H9 (cell line): ENCODE measurements at regions not wholly inside any gene's neighbourhood (a gene's known extent, or its start where the extent isn't known, plus 50 kb on each side); places are given as distances from the start of the nearest gene placed in this dataset.

Experiments used
- DNase-seq: peaks from one replicate; pipeline ENCODE4 v3.0.0-alpha.2; 2017
- H2AFZ ChIP-seq: one replicate; pipeline ENCODE4 v1.6.1; 2013; ENCODE audit warnings: mild to moderate bottlenecking, low read length, control low read depth, moderate library complexity
- H2AK5ac ChIP-seq: 2 replicates; pipeline ENCODE4 v1.6.1; 2013; ENCODE audit warnings: low read length, control low read depth, mixed read lengths; ENCODE audit not compliant: insufficient read length
- H2BK120ac ChIP-seq: one replicate; pipeline ENCODE4 v1.6.1; 2013; ENCODE audit warnings: low read depth, mild to moderate bottlenecking, low read length, control low read depth, inconsistent platforms; ENCODE audit not compliant: poor library complexity, severe bottlenecking
- H2BK12ac ChIP-seq: 2 replicates; pipeline ENCODE4 v1.6.1; 2013; ENCODE audit warnings: low read length, control low read depth, mixed read lengths, low read depth; ENCODE audit not compliant: insufficient read length
- H2BK15ac ChIP-seq: 2 replicates; pipeline ENCODE4 v1.6.1; 2013; ENCODE audit warnings: low read depth, low read length, control low read depth
- H2BK20ac ChIP-seq: one replicate; pipeline ENCODE4 v1.6.1; 2013; ENCODE audit warnings: low read depth, mild to moderate bottlenecking, low read length, control low read depth, inconsistent platforms; ENCODE audit not compliant: poor library complexity, severe bottlenecking
- H2BK5ac ChIP-seq: 2 replicates; pipeline ENCODE4 v1.6.1; 2013; ENCODE audit warnings: low read length, control low read depth, mixed read lengths; ENCODE audit not compliant: insufficient read length
- H3K14ac ChIP-seq: 2 replicates; pipeline ENCODE4 v1.6.1; 2013; ENCODE audit warnings: low read length, control low read depth; ENCODE audit not compliant: insufficient read depth
- H3K18ac ChIP-seq: 2 replicates; pipeline ENCODE4 v1.6.1; 2013; ENCODE audit warnings: low read depth, mild to moderate bottlenecking, mixed read lengths, low read length, control low read depth; ENCODE audit not compliant: insufficient read length
- H3K23ac ChIP-seq: 2 replicates; pipeline ENCODE4 v1.6.1; 2013; ENCODE audit warnings: low read length, control low read depth, mixed read lengths, low read depth; ENCODE audit not compliant: insufficient read length
- H3K23me2 ChIP-seq: 2 replicates; pipeline ENCODE4 v1.6.1; 2013; ENCODE audit warnings: low read depth, mild to moderate bottlenecking, mixed read lengths, low read length, control low read depth; ENCODE audit not compliant: insufficient read length, poor library complexity, severe bottlenecking
- H3K27ac ChIP-seq: 2 replicates; pipeline ENCODE4 v1.5.1; 2013; ENCODE audit warnings: low read length, control low read depth, mixed read lengths, low read depth; ENCODE audit not compliant: insufficient read length
- H3K27me3 ChIP-seq: 2 replicates; pipeline ENCODE4 v1.6.1; 2013; ENCODE audit warnings: low read length, control low read depth, inconsistent platforms; ENCODE audit not compliant: insufficient read depth
- H3K4ac ChIP-seq: 2 replicates; pipeline ENCODE4 v1.6.1; 2013; ENCODE audit warnings: low read depth, mild to moderate bottlenecking, control low read depth, inconsistent platforms, low read length, moderate library complexity
- H3K4me1 ChIP-seq: 2 replicates; pipeline ENCODE4 v1.6.1; 2013; ENCODE audit warnings: low read length, control low read depth, inconsistent platforms; ENCODE audit not compliant: insufficient read depth
- H3K4me2 ChIP-seq: 2 replicates; pipeline ENCODE4 v1.6.1; 2013; ENCODE audit warnings: low read length, control low read depth, mixed read lengths; ENCODE audit not compliant: insufficient read length, insufficient read depth
- H3K56ac ChIP-seq: 2 replicates; pipeline ENCODE4 v1.6.1; 2013; ENCODE audit warnings: low read depth, mild to moderate bottlenecking, mixed read lengths, low read length, control low read depth; ENCODE audit not compliant: insufficient read length
- H3K79me1 ChIP-seq: 2 replicates; pipeline ENCODE4 v1.6.1; 2013; ENCODE audit warnings: low read depth, mild to moderate bottlenecking, moderate library complexity, low read length, control low read depth, inconsistent platforms; ENCODE audit not compliant: insufficient read depth, poor library complexity, severe bottlenecking
- H3K79me2 ChIP-seq: 2 replicates; pipeline ENCODE4 v1.6.1; 2013; ENCODE audit warnings: low read length, control low read depth, inconsistent platforms; ENCODE audit not compliant: insufficient read depth
- H3K9ac ChIP-seq: 2 replicates; pipeline ENCODE4 v1.6.1; 2013; ENCODE audit warnings: low read length, control low read depth, mixed read lengths; ENCODE audit not compliant: insufficient read length; ENCODE audit errors: extremely low read depth
- H3K9me3 ChIP-seq: one replicate; pipeline ENCODE4 v1.6.1; 2013; ENCODE audit warnings: low read depth, low read length, inconsistent platforms; ENCODE audit not compliant: control insufficient read depth
- H3T11ph ChIP-seq: one replicate; pipeline ENCODE4 v1.6.1; 2013; ENCODE audit warnings: mild to moderate bottlenecking, low read length, control low read depth, inconsistent platforms
- H4K20me1 ChIP-seq: one replicate; pipeline ENCODE4 v1.6.1; 2013; ENCODE audit not compliant: control insufficient read depth, insufficient read length, insufficient read depth
- H4K5ac ChIP-seq: 2 replicates; pipeline ENCODE4 v1.6.1; 2013; ENCODE audit warnings: low read depth, mild to moderate bottlenecking, mixed read lengths, low read length, control low read depth; ENCODE audit not compliant: insufficient read length
- H4K8ac ChIP-seq: replicated peaks from 2 replicates; pipeline ENCODE4 v1.6.1; 2013; ENCODE audit warnings: low read length, control low read depth, mixed read lengths, low read depth; ENCODE audit not compliant: insufficient read length
- H4K91ac ChIP-seq: 2 replicates; pipeline ENCODE4 v1.6.1; 2013; ENCODE audit warnings: low read depth, mild to moderate bottlenecking, moderate library complexity, mixed read lengths, low read length, control low read depth; ENCODE audit not compliant: insufficient read length
- H3K27ac Mint-ChIP-seq, 3 experiments: 2 replicates in 2 of 3; 3 replicates in 1 of 3; pipeline ENCODE4 v1.8.0; 2020 to 2021; ENCODE audit warnings: mixed read lengths in 3 of 3, mild to moderate bottlenecking in 1 of 3, moderate library complexity in 1 of 3
- H3K27me3 Mint-ChIP-seq: 2 replicates; pipeline ENCODE4 v1.8.0; 2021; ENCODE audit warnings: low read depth, mild to moderate bottlenecking, moderate library complexity, mixed read lengths
- H3K36me3 Mint-ChIP-seq, 3 experiments: 2 replicates in 2 of 3; 3 replicates in 1 of 3; pipeline ENCODE4 v1.8.0; 2020 to 2021; ENCODE audit warnings: low read depth in 3 of 3, mixed read lengths in 3 of 3; ENCODE audit not compliant: insufficient read depth in 1 of 3
- H3K4me1 Mint-ChIP-seq, 2 experiments: 2 replicates each; pipeline ENCODE4 v1.8.0; 2020; ENCODE audit warnings: mixed read lengths in 2 of 2
- H3K4me3 Mint-ChIP-seq, 2 experiments: 2 replicates in 1 of 2; 3 replicates in 1 of 2; pipeline ENCODE4 v1.8.0; 2020 to 2021; ENCODE audit warnings: mild to moderate bottlenecking in 2 of 2, mixed read lengths in 2 of 2, moderate library complexity in 1 of 2
- H3K9me3 Mint-ChIP-seq, 2 experiments: 2 replicates in 1 of 2; 3 replicates in 1 of 2; pipeline ENCODE4 v1.8.0; 2020; ENCODE audit warnings: mild to moderate bottlenecking in 2 of 2, mixed read lengths in 2 of 2, moderate library complexity in 1 of 2
- WGBS: extraction: QIAGEN DNeasy Blood & Tissue Kit; methylation state at CpG from one replicate; pipeline ENCODE4 v1.1.7; 2013; ENCODE audit warnings: missing lambda C conversion rate, low lambda C conversion rate, mixed read lengths; ENCODE audit not compliant: insufficient read length; ENCODE audit errors: extremely low coverage; 5-methylcytosine and 5-hydroxymethylcytosine counted together
- TF ChIP-seq, protein P1 (sequence below): fragments of 200-600 bp; sonication (generic); conservative IDR thresholded peaks from 3 replicates; pipeline ENCODE4 v1.8.0; 2021; ENCODE audit warnings: antibody characterized with exemption, mild to moderate bottlenecking

GRCh38 chr18:41343808-41344207 is 611.2 kb upstream of the PIK3C3 start:
- peak overlapping the region in 2 of 3 experiments; percentile 41 to 52; a peak in 2 of 7 replicates for H3K27ac Mint-ChIP-seq
- Histone ChIP-seq H3K27ac (no peak overlapping the region), H3K23me2 (no peaks in the 10 kb centered on the region), H3K14ac (no peak overlapping the region), H3T11ph (no peak overlapping the region), H2BK20ac (no peak overlapping the region), H2BK12ac (no peak overlapping the region), H3K79me1 (no peaks in the 10 kb centered on the region), H3K9ac (no peak overlapping the region), H4K91ac (no peak overlapping the region), H2BK15ac (no peak overlapping the region), H3K79me2 (no peaks in the 10 kb centered on the region), H3K23ac (no peak overlapping the region), H3K4me2 (no peak overlapping the region), H4K5ac (no peak overlapping the region), H3K18ac (no peak overlapping the region), H2AFZ (no peak overlapping the region), H4K20me1 (no peaks in the 10 kb centered on the region), H2BK5ac (no peak overlapping the region), H2AK5ac (no peak overlapping the region), H3K4ac (no peak overlapping the region), H3K9me3 (no peaks in the 10 kb centered on the region), H3K27me3 (no peaks in the 10 kb centered on the region), H3K4me1 (no peaks in the 10 kb centered on the region), H4K8ac (no peak overlapping the region), H2BK120ac (no peak overlapping the region), H3K56ac (no peak overlapping the region)
- no peaks in the 10 kb centered on the region for H3K9me3 Mint-ChIP-seq
- H3K27me3 Mint-ChIP-seq = no peaks in the 10 kb centered on the region
- no peak overlapping the region for H3K4me3 Mint-ChIP-seq
- DNase-seq = no peak
- TF ChIP-seq, protein P1, sequence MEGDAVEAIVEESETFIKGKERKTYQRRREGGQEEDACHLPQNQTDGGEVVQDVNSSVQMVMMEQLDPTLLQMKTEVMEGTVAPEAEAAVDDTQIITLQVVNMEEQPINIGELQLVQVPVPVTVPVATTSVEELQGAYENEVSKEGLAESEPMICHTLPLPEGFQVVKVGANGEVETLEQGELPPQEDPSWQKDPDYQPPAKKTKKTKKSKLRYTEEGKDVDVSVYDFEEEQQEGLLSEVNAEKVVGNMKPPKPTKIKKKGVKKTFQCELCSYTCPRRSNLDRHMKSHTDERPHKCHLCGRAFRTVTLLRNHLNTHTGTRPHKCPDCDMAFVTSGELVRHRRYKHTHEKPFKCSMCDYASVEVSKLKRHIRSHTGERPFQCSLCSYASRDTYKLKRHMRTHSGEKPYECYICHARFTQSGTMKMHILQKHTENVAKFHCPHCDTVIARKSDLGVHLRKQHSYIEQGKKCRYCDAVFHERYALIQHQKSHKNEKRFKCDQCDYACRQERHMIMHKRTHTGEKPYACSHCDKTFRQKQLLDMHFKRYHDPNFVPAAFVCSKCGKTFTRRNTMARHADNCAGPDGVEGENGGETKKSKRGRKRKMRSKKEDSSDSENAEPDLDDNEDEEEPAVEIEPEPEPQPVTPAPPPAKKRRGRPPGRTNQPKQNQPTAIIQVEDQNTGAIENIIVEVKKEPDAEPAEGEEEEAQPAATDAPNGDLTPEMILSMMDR = no peak
- H3K36me3 Mint-ChIP-seq = peaks cover 0 to 1% (median 0%) of the 10 kb centered on the region in 3 experiments; a peak in 1 of 7 replicates
- no CpG with 5 or more reads among the region's 4 CpGs for WGBS
- H3K4me1 Mint-ChIP-seq = peaks cover 0 to 3% of the 10 kb centered on the region in 2 experiments; a peak in 1 of 4 replicates
